H9 (cell line): ENCODE measurements at regions not wholly inside any gene's neighbourhood (a gene's known extent, or its start where the extent isn't known, plus 50 kb on each side); places are given as distances from the start of the nearest gene placed in this dataset.

Experiments used
- DNase-seq: peaks from one replicate; pipeline ENCODE4 v3.0.0-alpha.2; 2017
- H2AFZ ChIP-seq: one replicate; pipeline ENCODE4 v1.6.1; 2013; ENCODE audit warnings: mild to moderate bottlenecking, low read length, control low read depth, moderate library complexity
- H2AK5ac ChIP-seq: 2 replicates; pipeline ENCODE4 v1.6.1; 2013; ENCODE audit warnings: low read length, control low read depth, mixed read lengths; ENCODE audit not compliant: insufficient read length
- H2BK120ac ChIP-seq: one replicate; pipeline ENCODE4 v1.6.1; 2013; ENCODE audit warnings: low read depth, mild to moderate bottlenecking, low read length, control low read depth, inconsistent platforms; ENCODE audit not compliant: poor library complexity, severe bottlenecking
- H2BK12ac ChIP-seq: 2 replicates; pipeline ENCODE4 v1.6.1; 2013; ENCODE audit warnings: low read length, control low read depth, mixed read lengths, low read depth; ENCODE audit not compliant: insufficient read length
- H2BK15ac ChIP-seq: 2 replicates; pipeline ENCODE4 v1.6.1; 2013; ENCODE audit warnings: low read depth, low read length, control low read depth
- H2BK20ac ChIP-seq: one replicate; pipeline ENCODE4 v1.6.1; 2013; ENCODE audit warnings: low read depth, mild to moderate bottlenecking, low read length, control low read depth, inconsistent platforms; ENCODE audit not compliant: poor library complexity, severe bottlenecking
- H2BK5ac ChIP-seq: 2 replicates; pipeline ENCODE4 v1.6.1; 2013; ENCODE audit warnings: low read length, control low read depth, mixed read lengths; ENCODE audit not compliant: insufficient read length
- H3K14ac ChIP-seq: 2 replicates; pipeline ENCODE4 v1.6.1; 2013; ENCODE audit warnings: low read length, control low read depth; ENCODE audit not compliant: insufficient read depth
- H3K18ac ChIP-seq: 2 replicates; pipeline ENCODE4 v1.6.1; 2013; ENCODE audit warnings: low read depth, mild to moderate bottlenecking, mixed read lengths, low read length, control low read depth; ENCODE audit not compliant: insufficient read length
- H3K23ac ChIP-seq: 2 replicates; pipeline ENCODE4 v1.6.1; 2013; ENCODE audit warnings: low read length, control low read depth, mixed read lengths, low read depth; ENCODE audit not compliant: insufficient read length
- H3K23me2 ChIP-seq: 2 replicates; pipeline ENCODE4 v1.6.1; 2013; ENCODE audit warnings: low read depth, mild to moderate bottlenecking, mixed read lengths, low read length, control low read depth; ENCODE audit not compliant: insufficient read length, poor library complexity, severe bottlenecking
- H3K27ac ChIP-seq: 2 replicates; pipeline ENCODE4 v1.5.1; 2013; ENCODE audit warnings: low read length, control low read depth, mixed read lengths, low read depth; ENCODE audit not compliant: insufficient read length
- H3K27me3 ChIP-seq: 2 replicates; pipeline ENCODE4 v1.6.1; 2013; ENCODE audit warnings: low read length, control low read depth, inconsistent platforms; ENCODE audit not compliant: insufficient read depth
- H3K4ac ChIP-seq: 2 replicates; pipeline ENCODE4 v1.6.1; 2013; ENCODE audit warnings: low read depth, mild to moderate bottlenecking, control low read depth, inconsistent platforms, low read length, moderate library complexity
- H3K4me1 ChIP-seq: 2 replicates; pipeline ENCODE4 v1.6.1; 2013; ENCODE audit warnings: low read length, control low read depth, inconsistent platforms; ENCODE audit not compliant: insufficient read depth
- H3K4me2 ChIP-seq: 2 replicates; pipeline ENCODE4 v1.6.1; 2013; ENCODE audit warnings: low read length, control low read depth, mixed read lengths; ENCODE audit not compliant: insufficient read length, insufficient read depth
- H3K56ac ChIP-seq: 2 replicates; pipeline ENCODE4 v1.6.1; 2013; ENCODE audit warnings: low read depth, mild to moderate bottlenecking, mixed read lengths, low read length, control low read depth; ENCODE audit not compliant: insufficient read length
- H3K79me1 ChIP-seq: 2 replicates; pipeline ENCODE4 v1.6.1; 2013; ENCODE audit warnings: low read depth, mild to moderate bottlenecking, moderate library complexity, low read length, control low read depth, inconsistent platforms; ENCODE audit not compliant: insufficient read depth, poor library complexity, severe bottlenecking
- H3K79me2 ChIP-seq: 2 replicates; pipeline ENCODE4 v1.6.1; 2013; ENCODE audit warnings: low read length, control low read depth, inconsistent platforms; ENCODE audit not compliant: insufficient read depth
- H3K9ac ChIP-seq: 2 replicates; pipeline ENCODE4 v1.6.1; 2013; ENCODE audit warnings: low read length, control low read depth, mixed read lengths; ENCODE audit not compliant: insufficient read length; ENCODE audit errors: extremely low read depth
- H3K9me3 ChIP-seq: one replicate; pipeline ENCODE4 v1.6.1; 2013; ENCODE audit warnings: low read depth, low read length, inconsistent platforms; ENCODE audit not compliant: control insufficient read depth
- H3T11ph ChIP-seq: one replicate; pipeline ENCODE4 v1.6.1; 2013; ENCODE audit warnings: mild to moderate bottlenecking, low read length, control low read depth, inconsistent platforms
- H4K20me1 ChIP-seq: one replicate; pipeline ENCODE4 v1.6.1; 2013; ENCODE audit not compliant: control insufficient read depth, insufficient read length, insufficient read depth
- H4K5ac ChIP-seq: 2 replicates; pipeline ENCODE4 v1.6.1; 2013; ENCODE audit warnings: low read depth, mild to moderate bottlenecking, mixed read lengths, low read length, control low read depth; ENCODE audit not compliant: insufficient read length
- H4K8ac ChIP-seq: replicated peaks from 2 replicates; pipeline ENCODE4 v1.6.1; 2013; ENCODE audit warnings: low read length, control low read depth, mixed read lengths, low read depth; ENCODE audit not compliant: insufficient read length
- H4K91ac ChIP-seq: 2 replicates; pipeline ENCODE4 v1.6.1; 2013; ENCODE audit warnings: low read depth, mild to moderate bottlenecking, moderate library complexity, mixed read lengths, low read length, control low read depth; ENCODE audit not compliant: insufficient read length
- H3K27ac Mint-ChIP-seq, 3 experiments: 2 replicates in 2 of 3; 3 replicates in 1 of 3; pipeline ENCODE4 v1.8.0; 2020 to 2021; ENCODE audit warnings: mixed read lengths in 3 of 3, mild to moderate bottlenecking in 1 of 3, moderate library complexity in 1 of 3
- H3K27me3 Mint-ChIP-seq: 2 replicates; pipeline ENCODE4 v1.8.0; 2021; ENCODE audit warnings: low read depth, mild to moderate bottlenecking, moderate library complexity, mixed read lengths
- H3K36me3 Mint-ChIP-seq, 3 experiments: 2 replicates in 2 of 3; 3 replicates in 1 of 3; pipeline ENCODE4 v1.8.0; 2020 to 2021; ENCODE audit warnings: low read depth in 3 of 3, mixed read lengths in 3 of 3; ENCODE audit not compliant: insufficient read depth in 1 of 3
- H3K4me1 Mint-ChIP-seq, 2 experiments: 2 replicates each; pipeline ENCODE4 v1.8.0; 2020; ENCODE audit warnings: mixed read lengths in 2 of 2
- H3K4me3 Mint-ChIP-seq, 2 experiments: 2 replicates in 1 of 2; 3 replicates in 1 of 2; pipeline ENCODE4 v1.8.0; 2020 to 2021; ENCODE audit warnings: mild to moderate bottlenecking in 2 of 2, mixed read lengths in 2 of 2, moderate library complexity in 1 of 2
- H3K9me3 Mint-ChIP-seq, 2 experiments: 2 replicates in 1 of 2; 3 replicates in 1 of 2; pipeline ENCODE4 v1.8.0; 2020; ENCODE audit warnings: mild to moderate bottlenecking in 2 of 2, mixed read lengths in 2 of 2, moderate library complexity in 1 of 2
- CTCF ChIP-seq: fragments of 200-600 bp; sonication (generic); conservative IDR thresholded peaks from 3 replicates; pipeline ENCODE4 v1.8.0; 2021; ENCODE audit warnings: antibody characterized with exemption, mild to moderate bottlenecking
- WGBS: extraction: QIAGEN DNeasy Blood & Tissue Kit; methylation state at CpG from one replicate; pipeline ENCODE4 v1.1.7; 2013; ENCODE audit warnings: missing lambda C conversion rate, low lambda C conversion rate, mixed read lengths; ENCODE audit not compliant: insufficient read length; ENCODE audit errors: extremely low coverage; 5-methylcytosine and 5-hydroxymethylcytosine counted together

GRCh38 chr3:166453478-166453877, 616.3 kb upstream of the BCHE start:
- H3K27me3 ChIP-seq: no peaks in the 10 kb centered on the region
- no peak overlapping the region for H3K4me3 Mint-ChIP-seq
- H3K4me1 ChIP-seq: no peaks in the 10 kb centered on the region
- H3K9me3 ChIP-seq: no peaks in the 10 kb centered on the region
- H3T11ph ChIP-seq: no peak overlapping the region
- H3K9me3 Mint-ChIP-seq: no peaks in the 10 kb centered on the region
- no peak overlapping the region for H4K8ac ChIP-seq
- no peaks in the 10 kb centered on the region for H3K27me3 Mint-ChIP-seq
- H3K36me3 Mint-ChIP-seq: no peaks in the 10 kb centered on the region
- H3K18ac ChIP-seq: no peak overlapping the region
- no peaks in the 10 kb centered on the region for H3K23me2 ChIP-seq
- H3K9ac ChIP-seq: no peak overlapping the region
- no peak overlapping the region for H2BK20ac ChIP-seq
- no peak overlapping the region for H3K4me2 ChIP-seq
- no peak overlapping the region for H2AK5ac ChIP-seq
- no peak for DNase-seq
- no peak overlapping the region for H2BK120ac ChIP-seq
- no peak overlapping the region for H4K91ac ChIP-seq
- no peak overlapping the region for H4K5ac ChIP-seq
- no peak overlapping the region for H3K27ac Mint-ChIP-seq
- H3K23ac ChIP-seq: no peak overlapping the region
- H3K4me1 Mint-ChIP-seq: no peaks in the 10 kb centered on the region
- H4K20me1 ChIP-seq: no peaks in the 10 kb centered on the region
- no peak overlapping the region for H2BK5ac ChIP-seq
- H3K79me2 ChIP-seq: no peaks in the 10 kb centered on the region
- WGBS: no CpG with 5 or more reads among the region's 1 CpG
- H2AFZ ChIP-seq: no peak overlapping the region
- no peaks in the 10 kb centered on the region for H3K79me1 ChIP-seq
- TF ChIP-seq CTCF: no peak
- no peak overlapping the region for H2BK12ac ChIP-seq
- H3K27ac ChIP-seq: no peak overlapping the region
- H3K56ac ChIP-seq: no peak overlapping the region
- no peak overlapping the region for H3K4ac ChIP-seq
- H3K14ac ChIP-seq: no peak overlapping the region
- no peak overlapping the region for H2BK15ac ChIP-seq
